CD4-positive, alpha-beta memory T cell (primary cell): ENCODE measurements at regions not wholly inside any gene's neighbourhood (a gene's known extent, or its start where the extent isn't known, plus 50 kb on each side); places are given as distances from the start of the nearest gene placed in this dataset.

Source experiments
- CTCF ChIA-PET: fragments of 350-600 bp; sonication (Branson Sonifier 250); formaldehyde crosslinking; loops from one replicate; lab custom pipeline; 2021; ENCODE audit warnings: inconsistent platforms; ENCODE audit not compliant: partially characterized antibody; lab: Charles Lee
- POLR2A ChIA-PET: fragments of 350-600 bp; sonication (Branson Sonifier 250); formaldehyde crosslinking; loops from one replicate; lab custom pipeline; 2021; ENCODE audit not compliant: partially characterized antibody; lab: Charles Lee
- DNase-seq, 5 donors: peaks; one replicate each; pipeline versions ENCODE4 v3.0.0 to v3.0.0-alpha.2; 2020 to 2022; ENCODE audit warnings: mixed read lengths in 1 of 5
- H3K27ac ChIP-seq: one replicate; pipeline ENCODE4 v1.7.0; 2013; ENCODE audit warnings: low read depth, low read length
- H3K27me3 ChIP-seq: 2 replicates; pipeline ENCODE4 v1.7.0; 2013; ENCODE audit warnings: mild to moderate bottlenecking, low read length, moderate library complexity; ENCODE audit not compliant: insufficient read depth
- H3K36me3 ChIP-seq: 2 replicates; pipeline ENCODE4 v1.7.0; 2013; ENCODE audit warnings: mild to moderate bottlenecking, low read length, moderate library complexity; ENCODE audit not compliant: insufficient read depth
- H3K4me1 ChIP-seq: 2 replicates; pipeline ENCODE4 v1.7.0; 2013; ENCODE audit warnings: mild to moderate bottlenecking, low read length, moderate library complexity; ENCODE audit not compliant: insufficient read depth
- H3K4me3 ChIP-seq, 2 donors: one replicate each; pipeline ENCODE4 v1.7.0; 2013; ENCODE audit warnings: low read length in 2 of 2, mild to moderate bottlenecking in 1 of 2
- H3K9me3 ChIP-seq, 2 donors: one replicate each; pipeline ENCODE4 v1.7.0; 2013; ENCODE audit warnings: low read length in 2 of 2, control low read depth in 1 of 2; ENCODE audit not compliant: control insufficient read depth in 1 of 2
- H3K27ac Mint-ChIP-seq, 7 donors: one replicate each; pipeline ENCODE4 v1.8.0; 2020 to 2021; ENCODE audit warnings: mixed read lengths in 7 of 7, mild to moderate bottlenecking in 6 of 7, inconsistent platforms in 3 of 7, moderate library complexity in 3 of 7
- H3K27me3 Mint-ChIP-seq, 2 donors: one replicate each; pipeline ENCODE4 v1.8.0; 2020 to 2021; ENCODE audit warnings: mixed read lengths in 2 of 2
- H3K36me3 Mint-ChIP-seq, 2 donors: one replicate each; pipeline ENCODE4 v1.8.0; 2020 to 2021; ENCODE audit warnings: mixed read lengths in 2 of 2, inconsistent platforms in 1 of 2, mild to moderate bottlenecking in 1 of 2
- H3K4me1 Mint-ChIP-seq, 4 donors: one replicate each; pipeline ENCODE4 v1.8.0; 2020 to 2021; ENCODE audit warnings: mixed read lengths in 4 of 4, mild to moderate bottlenecking in 1 of 4
- H3K4me3 Mint-ChIP-seq, 8 donors: one replicate each; pipeline ENCODE4 v1.8.0; 2020 to 2021; ENCODE audit warnings: mixed read lengths in 8 of 8, mild to moderate bottlenecking in 7 of 8, moderate library complexity in 6 of 8, inconsistent platforms in 3 of 8
- H3K9me3 Mint-ChIP-seq, 8 donors: one replicate each; pipeline ENCODE4 v1.8.0; 2020 to 2021; ENCODE audit warnings: mixed read lengths in 8 of 8, mild to moderate bottlenecking in 5 of 8, inconsistent platforms in 3 of 8, moderate library complexity in 1 of 8
- intact Hi-C: fragments of 100-400 bp; cut with micrococcal nuclease; formaldehyde crosslinking; loops from one replicate; pipeline ENCODE4 v1.15.1; 2023

DNA sequence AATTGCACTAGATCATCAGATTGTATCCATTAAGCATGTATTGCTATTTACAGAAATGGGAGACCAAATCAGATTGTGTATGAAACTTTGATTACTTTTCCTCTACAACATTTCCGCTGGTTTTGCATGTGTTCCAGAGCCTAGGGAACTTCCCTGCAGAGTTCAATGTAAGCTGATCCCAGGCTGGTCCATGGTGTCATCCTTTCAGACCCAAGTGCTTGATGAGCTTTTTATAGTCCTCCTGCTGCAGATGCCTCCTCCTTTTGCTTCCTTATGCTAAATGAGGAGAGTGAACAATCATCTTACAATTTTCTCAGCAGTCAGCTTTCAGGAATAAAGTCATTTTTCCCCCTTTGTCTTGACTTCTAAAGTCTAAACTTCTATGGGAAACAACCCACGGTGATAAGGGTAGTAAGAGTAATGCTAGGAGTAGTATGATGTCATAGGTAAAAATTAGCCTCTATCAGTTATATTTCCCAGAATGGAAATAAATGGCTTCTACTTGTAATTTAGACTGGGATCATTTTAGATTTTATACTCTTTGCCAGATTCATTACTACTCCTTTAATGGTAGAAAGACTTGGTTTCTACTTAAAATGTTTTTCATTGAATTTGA, 55.1 kb upstream of the SLC4A4 start:
- POLR2A ChIA-PET = no interaction called here
- Histone ChIP-seq H3K9me3 (no peaks in the 10 kb centered on the region), H3K27ac (no peak overlapping the region), H3K4me3 (no peak overlapping the region), H3K36me3 (no peaks in the 10 kb centered on the region), H3K4me1 (no peaks in the 10 kb centered on the region), H3K27me3 (no peaks in the 10 kb centered on the region)
- intact Hi-C loops = no loop called here
- Mint-ChIP-seq H3K27ac (no peak overlapping the region), H3K36me3 (no peaks in the 10 kb centered on the region), H3K27me3 (no peaks in the 10 kb centered on the region), H3K4me1 (no peaks in the 10 kb centered on the region), H3K4me3 (no peak overlapping the region), H3K9me3 (peaks cover 0 to 3% (median 0%) of the 10 kb centered on the region in 8 donors)
- CTCF ChIA-PET = no interaction called here
- no peak for DNase-seq

DNA sequence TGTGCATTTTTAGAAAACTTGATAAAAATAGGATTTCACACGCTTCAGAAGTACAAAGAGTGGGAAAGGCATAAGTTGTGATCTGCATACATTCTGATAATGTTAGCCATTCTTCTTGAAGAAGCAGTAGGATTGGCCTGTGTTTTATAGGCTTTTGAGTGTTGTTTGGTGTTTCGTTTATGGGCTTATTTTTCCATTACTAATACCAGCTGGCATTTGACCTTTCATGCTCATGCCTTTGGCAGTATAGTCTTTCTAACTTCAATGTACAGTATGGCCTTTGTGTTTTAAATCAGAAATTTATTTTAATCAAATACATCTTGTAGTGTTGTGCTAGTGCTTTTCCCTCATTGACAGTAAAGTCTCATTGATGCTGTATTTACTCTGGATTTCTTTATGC, 51.5 kb upstream of the SLC4A4 start:
- no peak for DNase-seq
- Mint-ChIP-seq H3K27ac (no peak overlapping the region), H3K27me3 (peaks cover 0 to 4% of the 10 kb centered on the region in 2 donors), H3K36me3 (no peaks in the 10 kb centered on the region), H3K9me3 (no peaks in the 10 kb centered on the region), H3K4me3 (no peak overlapping the region), H3K4me1 (no peaks in the 10 kb centered on the region)
- Histone ChIP-seq H3K4me1 (no peaks in the 10 kb centered on the region), H3K27ac (no peak overlapping the region), H3K9me3 (no peaks in the 10 kb centered on the region), H3K36me3 (no peaks in the 10 kb centered on the region), H3K27me3 (no peaks in the 10 kb centered on the region), H3K4me3 (no peak overlapping the region)
- POLR2A ChIA-PET = no interaction called here
- CTCF ChIA-PET = no interaction called here
- intact Hi-C loops = no loop called here

DNA sequence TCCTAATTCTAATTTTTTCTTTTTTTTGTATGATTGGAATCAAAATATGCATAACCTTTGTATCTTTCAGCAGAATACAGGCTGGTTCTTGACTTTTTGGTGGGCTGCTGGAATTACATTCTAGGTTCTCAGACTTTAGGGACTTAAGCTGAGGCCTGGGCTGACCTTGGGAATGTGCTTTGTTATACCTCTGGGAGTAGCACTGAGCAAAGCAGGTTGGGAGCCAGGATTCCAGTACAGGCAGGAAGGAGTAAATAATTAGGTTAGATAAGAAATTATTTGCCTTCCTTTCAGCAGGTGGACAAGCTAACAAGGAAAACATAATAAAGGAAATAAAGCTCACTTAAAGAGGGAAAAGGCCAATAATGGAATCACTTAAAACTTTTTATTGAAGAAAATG, 49.9 kb upstream of the SLC4A4 start:
- CTCF ChIA-PET = no interaction called here
- Mint-ChIP-seq H3K36me3 (no peaks in the 10 kb centered on the region), H3K9me3 (no peaks in the 10 kb centered on the region), H3K27ac (no peak overlapping the region), H3K27me3 (peaks cover 0 to 4% of the 10 kb centered on the region in 2 donors), H3K4me3 (no peak overlapping the region), H3K4me1 (no peaks in the 10 kb centered on the region)
- intact Hi-C loops = no loop called here
- Histone ChIP-seq H3K4me1 (no peaks in the 10 kb centered on the region), H3K4me3 (no peak overlapping the region), H3K27me3 (no peaks in the 10 kb centered on the region), H3K9me3 (no peaks in the 10 kb centered on the region), H3K27ac (no peak overlapping the region), H3K36me3 (no peaks in the 10 kb centered on the region)
- no peak for DNase-seq
- POLR2A ChIA-PET = no interaction called here
